ENCODE measurements at regions not wholly inside any gene's neighbourhood (a gene's known extent, or its start where the extent isn't known, plus 50 kb on each side); places are given as distances from the start of the nearest gene placed in this dataset.

DNA sequence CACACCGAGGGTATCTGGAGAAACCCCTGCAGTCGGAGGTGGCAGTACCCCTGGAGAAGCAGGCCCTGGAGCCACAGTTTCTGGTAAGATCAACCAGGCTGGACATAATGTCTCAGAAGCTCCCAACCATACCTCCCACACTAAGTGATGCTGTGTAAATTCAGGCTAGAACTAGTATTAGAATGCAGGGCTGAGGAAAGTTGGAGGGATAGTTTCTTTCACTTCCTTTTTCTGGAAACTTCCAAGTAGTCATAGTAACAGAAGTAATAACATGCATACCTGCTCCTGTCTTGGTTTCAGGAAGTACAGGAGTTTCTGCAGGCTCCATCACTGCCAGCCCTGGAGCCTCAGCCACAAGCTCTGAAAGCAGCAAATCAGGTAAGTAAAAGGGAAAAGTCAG, 228.1 kb upstream of the CNTN1 start:
- Histone ChIP-seq H2AK5ac (ENCODE audit: insufficient read length, low read length) (no peak overlapping the region), H3K4me1 (ENCODE audit: insufficient read depth, low read length) (no peaks in the 10 kb centered on the region), H4K5ac (ENCODE audit: insufficient read length, low read depth, low read length) (no peak overlapping the region), H3K79me2 (ENCODE audit: insufficient read depth, low read length) (no peaks in the 10 kb centered on the region), H2BK120ac (ENCODE audit: low read depth, low read length, poor library complexity, severe bottlenecking) (no peak overlapping the region), H3K56ac (ENCODE audit: insufficient read length, low read depth, low read length) (no peak overlapping the region), H3K4me2 (ENCODE audit: insufficient read depth, insufficient read length, low read length) (no peak overlapping the region), H3K9me3 (ENCODE audit: control insufficient read depth, low read depth, low read length) (no peaks in the 10 kb centered on the region), H2AFZ (ENCODE audit: low read length) (no peak overlapping the region), H3K18ac (ENCODE audit: insufficient read length, low read depth, low read length) (no peak overlapping the region), H4K20me1 (ENCODE audit: control insufficient read depth, insufficient read depth, insufficient read length) (no peaks in the 10 kb centered on the region), H3K4ac (ENCODE audit: low read depth, low read length) (no peak overlapping the region), H2BK20ac (ENCODE audit: low read depth, low read length, poor library complexity, severe bottlenecking) (no peak overlapping the region), H3K23ac (ENCODE audit: insufficient read length, low read depth, low read length) (no peak overlapping the region), H3K27ac (ENCODE audit: insufficient read length, low read depth, low read length) (no peak overlapping the region), H3K9ac (ENCODE audit: extremely low read depth, insufficient read length, low read length) (no peak overlapping the region), H3T11ph (ENCODE audit: low read length) (no peak overlapping the region), H4K8ac (replicated peaks; ENCODE audit: insufficient read length, low read depth, low read length) (no peak overlapping the region), H3K27me3 (ENCODE audit: insufficient read depth, low read length) (no peaks in the 10 kb centered on the region), H2BK12ac (ENCODE audit: insufficient read length, low read depth, low read length) (no peak overlapping the region), H3K23me2 (ENCODE audit: insufficient read length, low read depth, low read length, poor library complexity, severe bottlenecking) (no peaks in the 10 kb centered on the region), H4K91ac (ENCODE audit: insufficient read length, low read depth, low read length) (no peak overlapping the region), H2BK15ac (ENCODE audit: low read depth, low read length) (no peak overlapping the region), H3K79me1 (ENCODE audit: insufficient read depth, low read depth, low read length, poor library complexity, severe bottlenecking) (no peaks in the 10 kb centered on the region), H3K14ac (ENCODE audit: insufficient read depth, low read length) (no peak overlapping the region), H2BK5ac (ENCODE audit: insufficient read length, low read length) (no peak overlapping the region)
- Mint-ChIP-seq H3K36me3 (ENCODE audit: insufficient read depth in 1 of 3, low read depth in 3 of 3) (no peaks in the 10 kb centered on the region), H3K27ac (0 out of 7 replicates have a peak overlapping the region, but pooled peaks of 1 of the 3 experiments have one; percentile 20), H3K27me3 (ENCODE audit: low read depth) (no peaks in the 10 kb centered on the region), H3K4me1 (no peaks in the 10 kb centered on the region), H3K9me3 (0 out of 5 replicates have a peak, but pooled peaks cover 0 to 3% of the 10 kb centered on the region in 2 experiments), H3K4me3 (no peak overlapping the region)
- WGBS (ENCODE audit: extremely low coverage, insufficient read length, low lambda C conversion rate): no CpG with 5 or more reads among the region's 2 CpGs
- no peak for DNase-seq
- TF ChIP-seq, protein P1, sequence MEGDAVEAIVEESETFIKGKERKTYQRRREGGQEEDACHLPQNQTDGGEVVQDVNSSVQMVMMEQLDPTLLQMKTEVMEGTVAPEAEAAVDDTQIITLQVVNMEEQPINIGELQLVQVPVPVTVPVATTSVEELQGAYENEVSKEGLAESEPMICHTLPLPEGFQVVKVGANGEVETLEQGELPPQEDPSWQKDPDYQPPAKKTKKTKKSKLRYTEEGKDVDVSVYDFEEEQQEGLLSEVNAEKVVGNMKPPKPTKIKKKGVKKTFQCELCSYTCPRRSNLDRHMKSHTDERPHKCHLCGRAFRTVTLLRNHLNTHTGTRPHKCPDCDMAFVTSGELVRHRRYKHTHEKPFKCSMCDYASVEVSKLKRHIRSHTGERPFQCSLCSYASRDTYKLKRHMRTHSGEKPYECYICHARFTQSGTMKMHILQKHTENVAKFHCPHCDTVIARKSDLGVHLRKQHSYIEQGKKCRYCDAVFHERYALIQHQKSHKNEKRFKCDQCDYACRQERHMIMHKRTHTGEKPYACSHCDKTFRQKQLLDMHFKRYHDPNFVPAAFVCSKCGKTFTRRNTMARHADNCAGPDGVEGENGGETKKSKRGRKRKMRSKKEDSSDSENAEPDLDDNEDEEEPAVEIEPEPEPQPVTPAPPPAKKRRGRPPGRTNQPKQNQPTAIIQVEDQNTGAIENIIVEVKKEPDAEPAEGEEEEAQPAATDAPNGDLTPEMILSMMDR (conservative IDR thresholded peaks at IDR 0.05): no peak

Measured in H9 (cell line).